Hepatocyte (in vitro differentiated cells): ENCODE measurements at regions not wholly inside any gene's neighbourhood (a gene's known extent, or its start where the extent isn't known, plus 50 kb on each side); places are given as distances from the start of the nearest gene placed in this dataset.

Experiments used
- EZH2phosphoT487 ChIP-seq: fragments of 200-600 bp; sonication (generic); IDR thresholded peaks from one replicate; pipeline ENCODE4 v1.6.1; 2018; ENCODE audit warnings: antibody characterized with exemption, mild to moderate bottlenecking, low read depth, moderate library complexity; ENCODE audit not compliant: unreplicated experiment, severe bottlenecking
- TF ChIP-seq, protein P1 (sequence below): fragments of 200-600 bp; sonication (generic); IDR thresholded peaks from 2 replicates; pipeline ENCODE4 v1.5.1; 2016; ENCODE audit warnings: antibody characterized with exemption, mild to moderate bottlenecking; ENCODE audit not compliant: poor library complexity

DNA sequence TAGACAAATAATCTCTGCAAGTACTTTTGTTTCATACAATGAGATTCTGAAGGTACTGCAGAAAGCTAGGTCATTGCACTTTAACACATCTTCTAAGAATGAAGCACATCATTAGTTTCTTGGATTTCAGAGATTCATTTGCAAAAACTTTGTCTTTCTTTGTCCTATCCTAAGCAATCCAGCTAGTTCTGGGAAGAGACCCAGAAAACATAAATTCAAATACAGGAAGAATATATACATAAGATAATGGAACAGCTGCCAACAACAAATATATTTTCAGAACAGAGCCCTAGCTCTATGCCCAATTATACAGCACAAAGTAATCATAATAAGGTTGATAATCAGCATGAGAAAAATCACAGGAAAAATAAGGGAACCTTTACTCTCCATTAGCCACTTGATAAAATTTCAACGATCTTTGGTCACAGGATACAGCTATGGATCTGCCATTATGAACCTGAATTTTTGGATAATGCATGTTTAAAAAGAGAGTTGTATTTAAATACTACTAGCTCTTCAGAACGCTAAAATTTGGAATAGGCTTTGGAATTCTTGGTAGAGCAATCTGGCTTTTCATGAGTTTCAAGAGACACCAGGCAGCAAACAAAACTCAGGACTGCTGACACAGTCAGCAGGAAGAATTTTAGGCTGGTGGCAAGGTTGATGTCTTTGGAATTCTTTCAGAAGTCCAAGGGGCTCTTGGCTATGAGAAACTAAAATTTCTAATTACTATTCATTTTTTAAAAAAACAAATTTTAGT lies 250.4 kb upstream of the SMIM21 start:
- TF ChIP-seq, protein P1, sequence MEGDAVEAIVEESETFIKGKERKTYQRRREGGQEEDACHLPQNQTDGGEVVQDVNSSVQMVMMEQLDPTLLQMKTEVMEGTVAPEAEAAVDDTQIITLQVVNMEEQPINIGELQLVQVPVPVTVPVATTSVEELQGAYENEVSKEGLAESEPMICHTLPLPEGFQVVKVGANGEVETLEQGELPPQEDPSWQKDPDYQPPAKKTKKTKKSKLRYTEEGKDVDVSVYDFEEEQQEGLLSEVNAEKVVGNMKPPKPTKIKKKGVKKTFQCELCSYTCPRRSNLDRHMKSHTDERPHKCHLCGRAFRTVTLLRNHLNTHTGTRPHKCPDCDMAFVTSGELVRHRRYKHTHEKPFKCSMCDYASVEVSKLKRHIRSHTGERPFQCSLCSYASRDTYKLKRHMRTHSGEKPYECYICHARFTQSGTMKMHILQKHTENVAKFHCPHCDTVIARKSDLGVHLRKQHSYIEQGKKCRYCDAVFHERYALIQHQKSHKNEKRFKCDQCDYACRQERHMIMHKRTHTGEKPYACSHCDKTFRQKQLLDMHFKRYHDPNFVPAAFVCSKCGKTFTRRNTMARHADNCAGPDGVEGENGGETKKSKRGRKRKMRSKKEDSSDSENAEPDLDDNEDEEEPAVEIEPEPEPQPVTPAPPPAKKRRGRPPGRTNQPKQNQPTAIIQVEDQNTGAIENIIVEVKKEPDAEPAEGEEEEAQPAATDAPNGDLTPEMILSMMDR: no peak
- TF ChIP-seq EZH2phosphoT487: no peak
